ENCODE measurements at regions not wholly inside any gene's neighbourhood (a gene's known extent, or its start where the extent isn't known, plus 50 kb on each side); places are given as distances from the start of the nearest gene placed in this dataset.

GRCh38 chr7:79880312-79880711 is 254.3 kb upstream of the GNAI1 start:
- CTCF ChIA-PET = no interaction called here
- Mint-ChIP-seq H3K9me3 (peaks cover 2% of the 10 kb centered on the region), H3K27ac (no peak overlapping the region), H3K4me3 (no peak overlapping the region), H3K4me1 (ENCODE audit: low read depth) (no peaks in the 10 kb centered on the region), H3K27me3 (no peaks in the 10 kb centered on the region), H3K36me3 (ENCODE audit: low read depth) (no peaks in the 10 kb centered on the region)
- H3K4me3 ChIP-seq (ENCODE audit: low read length) = no peak overlapping the region
- intact Hi-C loops (cut with DNase I, micrococcal nuclease) = no loop called here
- no peaks in the 10 kb centered on the region for H3K36me3 ChIP-seq (ENCODE audit: insufficient read depth, low read length)
- H3K4me1 ChIP-seq (ENCODE audit: insufficient read depth, low read length) = no peaks in the 10 kb centered on the region
- peaks cover 0 to 7% of the 10 kb centered on the region in 2 experiments for H3K9me3 ChIP-seq (ENCODE audit: control insufficient read depth in 1 of 2, insufficient read depth in 1 of 2, low read length in 2 of 2)
- DNase-seq (no peak), ATAC-seq (ENCODE audit: poor library complexity) (no peak)
- POLR2A ChIA-PET = no interaction called here
- TF ChIP-seq CTCF (IDR thresholded peaks at IDR 0.05) = no peak
- no peaks in the 10 kb centered on the region for H3K27me3 ChIP-seq (ENCODE audit: control insufficient read depth in 1 of 2, insufficient read depth in 2 of 2, low read length in 2 of 2)
- H3K27ac ChIP-seq (ENCODE audit: low read depth in 1 of 2, low read length in 2 of 2) = no peak overlapping the region

DNA sequence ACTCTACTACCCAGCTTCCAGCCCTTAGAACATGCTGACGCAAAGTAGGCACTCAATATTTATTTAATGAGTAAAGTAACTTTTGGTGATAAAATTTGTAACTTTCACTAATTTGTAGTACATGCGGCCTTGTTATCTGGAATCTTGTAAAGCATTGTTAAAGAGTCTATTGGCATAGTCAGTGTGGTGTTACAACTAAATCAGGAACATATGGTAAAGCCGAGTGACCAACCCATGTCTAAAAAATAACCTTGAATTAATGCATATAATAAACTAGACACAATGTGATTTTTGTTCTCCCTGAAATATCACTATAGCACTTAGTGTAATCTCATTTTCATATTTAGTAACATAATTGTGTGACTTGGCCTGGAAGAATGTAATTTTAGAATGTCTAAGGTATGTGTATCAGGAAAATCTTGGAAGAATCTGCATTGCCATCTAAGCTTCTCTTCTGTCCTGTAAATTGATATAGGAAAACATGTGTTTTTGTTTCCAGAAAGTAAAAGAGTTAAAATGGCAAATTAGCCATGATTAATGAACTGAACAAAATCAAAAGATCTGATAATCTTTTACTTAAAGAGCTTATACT is 256.7 kb upstream of the GNAI1 start:
- H3K27ac ChIP-seq (ENCODE audit: low read depth in 1 of 2, low read length in 2 of 2) = no peak overlapping the region
- ATAC-seq (ENCODE audit: poor library complexity) (no peak), DNase-seq (no peak)
- H3K27me3 ChIP-seq (ENCODE audit: control insufficient read depth in 1 of 2, insufficient read depth in 2 of 2, low read length in 2 of 2) = no peaks in the 10 kb centered on the region
- Mint-ChIP-seq H3K9me3 (peaks cover 2% of the 10 kb centered on the region), H3K36me3 (ENCODE audit: low read depth) (no peaks in the 10 kb centered on the region), H3K4me1 (ENCODE audit: low read depth) (no peaks in the 10 kb centered on the region), H3K4me3 (no peak overlapping the region), H3K27ac (no peak overlapping the region), H3K27me3 (no peaks in the 10 kb centered on the region)
- no peaks in the 10 kb centered on the region for H3K36me3 ChIP-seq (ENCODE audit: insufficient read depth, low read length)
- no peaks in the 10 kb centered on the region for H3K4me1 ChIP-seq (ENCODE audit: insufficient read depth, low read length)
- POLR2A ChIA-PET = no interaction called here
- no peak for TF ChIP-seq CTCF (IDR thresholded peaks at IDR 0.05)
- H3K4me3 ChIP-seq (ENCODE audit: low read length) = no peak overlapping the region
- intact Hi-C loops (cut with DNase I, micrococcal nuclease) = loop anchor here in 1 of 2 experiments (10.0 kb wide), 1 partner anchor 57 kb away; no protein-coding TSS in a partner anchor
- H3K9me3 ChIP-seq (ENCODE audit: control insufficient read depth in 1 of 2, insufficient read depth in 1 of 2, low read length in 2 of 2) = peaks cover 4 to 7% of the 10 kb centered on the region in 2 experiments
- CTCF ChIA-PET = no interaction called here

- H3K27me3 ChIP-seq (ENCODE audit: control insufficient read depth in 1 of 2, insufficient read depth in 2 of 2, low read length in 2 of 2) = no peaks in the 10 kb centered on the region
- no peaks in the 10 kb centered on the region for H3K4me1 ChIP-seq (ENCODE audit: insufficient read depth, low read length)
- Mint-ChIP-seq H3K27ac (no peak overlapping the region), H3K9me3 (peaks cover 2% of the 10 kb centered on the region), H3K4me1 (ENCODE audit: low read depth) (no peaks in the 10 kb centered on the region), H3K4me3 (no peak overlapping the region), H3K27me3 (no peaks in the 10 kb centered on the region), H3K36me3 (ENCODE audit: low read depth) (no peaks in the 10 kb centered on the region)
- H3K27ac ChIP-seq (ENCODE audit: low read depth in 1 of 2, low read length in 2 of 2) = no peak overlapping the region
- H3K36me3 ChIP-seq (ENCODE audit: insufficient read depth, low read length) = no peaks in the 10 kb centered on the region
- ChIA-PET CTCF (no interaction called here), POLR2A (no interaction called here)
- peaks cover 4 to 7% of the 10 kb centered on the region in 2 experiments for H3K9me3 ChIP-seq (ENCODE audit: control insufficient read depth in 1 of 2, insufficient read depth in 1 of 2, low read length in 2 of 2)
- ATAC-seq (ENCODE audit: poor library complexity) (no peak), DNase-seq (no peak)
- H3K4me3 ChIP-seq (ENCODE audit: low read length) = no peak overlapping the region
- no peak for TF ChIP-seq CTCF (IDR thresholded peaks at IDR 0.05)
- intact Hi-C loops (cut with DNase I, micrococcal nuclease) = loop anchor here in 1 of 2 experiments (10.0 kb wide), 1 partner anchor 58 kb away; no protein-coding TSS in a partner anchor
Measured at GRCh38 chr7:79876848-79877252, 257.8 kb upstream of the GNAI1 start.

Data from CD4-positive, alpha-beta T cell (primary cell).